ENCODE measurements at regions not wholly inside any gene's neighbourhood (a gene's known extent, or its start where the extent isn't known, plus 50 kb on each side); places are given as distances from the start of the nearest gene placed in this dataset.

DNA sequence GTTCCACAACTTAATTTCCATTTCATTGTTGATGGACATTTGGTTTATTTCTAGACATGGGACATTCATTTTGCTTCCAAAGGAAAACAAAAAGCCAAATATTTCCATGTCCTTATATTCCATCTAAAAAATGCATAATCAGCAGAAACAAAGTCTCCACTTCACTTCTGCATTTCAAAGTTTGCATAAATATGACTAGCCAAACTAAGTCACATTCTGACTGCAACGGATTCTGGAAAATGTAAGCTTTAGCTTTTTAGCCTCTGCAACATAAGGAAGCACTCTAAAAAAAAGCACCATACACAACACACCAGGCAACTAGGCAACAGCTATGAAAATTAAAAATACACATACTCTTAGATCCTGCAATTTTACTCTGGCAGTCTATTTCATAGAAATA is 135.3 kb downstream of the ETAA1 start:
- TF ChIP-seq TCF4 (CRISPR knock-in tag; IDR thresholded peaks at IDR 0.05; ENCODE audit: borderline replicate concordance) (no peak), ZFP3 (CRISPR knock-in tag; IDR thresholded peaks at IDR 0.05) (no peak), ZFP30 (CRISPR knock-in tag; IDR thresholded peaks at IDR 0.05) (no peak), CREB5 (CRISPR knock-in tag; IDR thresholded peaks at IDR 0.05; ENCODE audit: low read depth) (no peak), ZNF565 (CRISPR knock-in tag; conservative IDR thresholded peaks at IDR 0.05; ENCODE audit: low read depth) (no peak)
